GM23248 (cell line): ENCODE measurements at regions not wholly inside any gene's neighbourhood (a gene's known extent, or its start where the extent isn't known, plus 50 kb on each side); places are given as distances from the start of the nearest gene placed in this dataset.

Source experiments
- DNase-seq: peaks from one replicate; pipeline ENCODE4 v3.0.0-alpha.2; 2015
- H2AFZ ChIP-seq: fragments of 200-600 bp; sonication (generic); 2 replicates; pipeline ENCODE4 v1.6.1; 2016; ENCODE audit warnings: antibody characterized with exemption
- H3F3A ChIP-seq: fragments of 200-600 bp; sonication (generic); 2 replicates; pipeline ENCODE4 v1.6.1; 2016; ENCODE audit warnings: mild to moderate bottlenecking, antibody characterized with exemption, mixed run types; ENCODE audit not compliant: insufficient read depth
- H3K27ac ChIP-seq: fragments of 200-600 bp; sonication (generic); 2 replicates; pipeline ENCODE4 v1.5.1; 2016; ENCODE audit warnings: mild to moderate bottlenecking
- H3K27me3 ChIP-seq: fragments of 200-600 bp; sonication (generic); replicated peaks from 2 replicates; pipeline ENCODE4 v1.6.1; 2016; ENCODE audit warnings: mild to moderate bottlenecking; ENCODE audit not compliant: insufficient read depth
- H3K36me3 ChIP-seq: fragments of 200-600 bp; sonication (generic); 2 replicates; pipeline ENCODE4 v1.6.1; 2016; ENCODE audit warnings: low read depth, mild to moderate bottlenecking
- H3K4me1 ChIP-seq: fragments of 200-600 bp; sonication (generic); 2 replicates; pipeline ENCODE4 v1.6.1; 2016; ENCODE audit warnings: mild to moderate bottlenecking; ENCODE audit not compliant: insufficient read depth
- H3K4me2 ChIP-seq: fragments of 200-600 bp; sonication (generic); one replicate; pipeline ENCODE4 v1.6.1; 2016; ENCODE audit warnings: mild to moderate bottlenecking; ENCODE audit not compliant: unreplicated experiment
- H3K4me3 ChIP-seq: fragments of 200-600 bp; sonication (generic); 2 replicates; pipeline ENCODE4 v1.5.1; 2016; ENCODE audit warnings: mild to moderate bottlenecking
- H3K79me2 ChIP-seq: fragments of 200-600 bp; sonication (generic); 2 replicates; pipeline ENCODE4 v1.6.1; 2016; ENCODE audit warnings: mild to moderate bottlenecking; ENCODE audit not compliant: insufficient read depth
- H3K9ac ChIP-seq: fragments of 200-600 bp; sonication (generic); 2 replicates; pipeline ENCODE4 v1.6.1; 2016; ENCODE audit warnings: mild to moderate bottlenecking
- H3K9me2 ChIP-seq: fragments of 200-600 bp; sonication (generic); 2 replicates; pipeline ENCODE4 v1.6.1; 2016; ENCODE audit warnings: mixed run types, mild to moderate bottlenecking, moderate library complexity; ENCODE audit not compliant: insufficient read depth
- H3K9me3 ChIP-seq: fragments of 200-600 bp; sonication (generic); one replicate; pipeline ENCODE4 v1.6.1; 2017; ENCODE audit warnings: low read depth
- H4K20me1 ChIP-seq: fragments of 200-600 bp; sonication (generic); 2 replicates; pipeline ENCODE4 v1.6.0; 2016; ENCODE audit not compliant: insufficient read depth
- EZH2 ChIP-seq: fragments of 200-600 bp; sonication (generic); IDR thresholded peaks from 2 replicates; pipeline ENCODE4 v1.6.1; 2018; ENCODE audit warnings: antibody characterized with exemption, mild to moderate bottlenecking; ENCODE audit not compliant: insufficient read depth, poor library complexity, severe bottlenecking
- EZH2phosphoT487 ChIP-seq: fragments of 200-600 bp; sonication (generic); IDR thresholded peaks from 2 replicates; pipeline ENCODE4 v1.6.1; 2018; ENCODE audit warnings: antibody characterized with exemption, moderate library complexity, mild to moderate bottlenecking, low read depth; ENCODE audit not compliant: insufficient read depth
- WGBS, 2 experiments: methylation state at CpG; one replicate each; pipeline ENCODE4 v1.1.6; 2015 to 2017; ENCODE audit warnings: low lambda C conversion rate in 2 of 2, low coverage in 1 of 2; ENCODE audit errors: missing lambda C conversion rate in 2 of 2; 5-methylcytosine and 5-hydroxymethylcytosine counted together
- in situ Hi-C: fragments of 300-500 bp; cut with MboI; formaldehyde crosslinking; loops from 2 replicates; pipeline ENCODE4 v1.15.0; 2020

- H3K9me2 ChIP-seq: no peaks in the 10 kb centered on the region
Observed at GRCh38 chr6:17011985-17012384, 89.9 kb upstream of the STMND1 start.

DNA sequence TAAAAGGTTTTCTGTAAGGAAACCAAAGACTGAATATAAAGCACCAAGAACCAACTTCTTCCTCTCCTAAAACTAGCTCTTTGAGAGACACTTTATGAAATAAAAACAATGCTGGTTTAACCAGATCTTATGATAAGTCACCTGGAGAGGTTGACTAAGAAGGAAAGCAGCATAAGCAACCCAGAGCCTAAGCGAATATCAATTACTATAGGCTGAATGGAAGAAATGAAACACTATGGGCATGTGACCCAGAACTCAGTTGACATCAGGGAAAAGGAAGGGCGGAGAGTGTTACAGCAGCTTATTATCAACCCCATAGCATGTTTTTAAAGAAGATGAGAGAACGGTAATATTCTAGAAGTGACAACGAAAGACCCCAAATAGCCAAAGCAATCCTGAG lies 94.1 kb upstream of the STMND1 start:
- 80 to 84% methylated on average over 4 of the region's 4 CpGs for WGBS, 2 experiments
- no peaks in the 10 kb centered on the region for H4K20me1 ChIP-seq

More at GRCh38 chr6:17011985-17012384, 89.9 kb upstream of the STMND1 start:
- H3K36me3 ChIP-seq: no peaks in the 10 kb centered on the region
- H3K4me2 ChIP-seq: no peak overlapping the region
- no peak overlapping the region for H3K27ac ChIP-seq
- no peak overlapping the region for H3K4me3 ChIP-seq
- no peaks in the 10 kb centered on the region for H3K27me3 ChIP-seq
- in situ Hi-C loops: no loop called here
- H3K79me2 ChIP-seq: no peaks in the 10 kb centered on the region
- TF ChIP-seq EZH2phosphoT487 (no peak), EZH2 (no peak)
- peaks cover 24% of the 10 kb centered on the region for H3F3A ChIP-seq
- DNase-seq: no peak
- no peaks in the 10 kb centered on the region for H4K20me1 ChIP-seq
- WGBS, 2 experiments: 92 to 95% methylated on average over 5 of the region's 5 CpGs
- no peak overlapping the region for H2AFZ ChIP-seq
- peaks cover 26% of the 10 kb centered on the region for H3K4me1 ChIP-seq
- no peak overlapping the region for H3K9ac ChIP-seq
- H3K9me3 ChIP-seq: no peaks in the 10 kb centered on the region

DNA sequence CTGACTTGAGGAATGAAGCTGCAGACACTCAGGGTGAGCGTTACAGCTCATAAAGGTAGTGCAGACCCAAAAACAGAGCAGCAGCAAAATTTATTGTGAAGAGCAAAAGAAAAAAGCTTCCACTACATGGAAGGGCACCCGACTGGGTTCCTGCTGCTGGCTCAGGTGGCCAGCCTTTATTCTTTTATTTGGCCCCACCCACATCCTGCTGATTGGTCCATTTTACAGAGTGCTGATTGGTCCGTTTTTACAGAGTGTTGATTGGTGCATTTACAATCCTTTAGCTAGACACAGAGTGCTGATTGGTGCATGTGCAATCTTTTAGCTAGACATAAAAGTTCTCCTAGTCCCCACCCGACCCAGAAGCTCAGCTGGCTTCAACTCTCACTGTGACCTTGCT lies 95.3 kb upstream of the STMND1 start:
- no peaks in the 10 kb centered on the region for H4K20me1 ChIP-seq
- 66 to 73% methylated on average over 4 of the region's 4 CpGs for WGBS, 2 experiments
- H3K36me3 ChIP-seq: no peaks in the 10 kb centered on the region
- TF ChIP-seq EZH2phosphoT487 (no peak), EZH2 (no peak)
- no peaks in the 10 kb centered on the region for H3K27me3 ChIP-seq
- in situ Hi-C loops: no loop called here
- H3K79me2 ChIP-seq: no peaks in the 10 kb centered on the region
- no peak overlapping the region for H3K27ac ChIP-seq
- DNase-seq: no peak
- no peak overlapping the region for H3K4me3 ChIP-seq
- no peak overlapping the region for H2AFZ ChIP-seq
- no peaks in the 10 kb centered on the region for H3K9me3 ChIP-seq
- H3K4me2 ChIP-seq: no peak overlapping the region
- H3K9me2 ChIP-seq: no peaks in the 10 kb centered on the region
- no peak overlapping the region for H3K9ac ChIP-seq
- H3F3A ChIP-seq: peaks cover 20% of the 10 kb centered on the region; the same call in 1 of the 2 replicates
- peaks cover 8% of the 10 kb centered on the region for H3K4me1 ChIP-seq

More for the DNA sequence above, 94.1 kb upstream of the STMND1 start:
- Histone ChIP-seq H3K4me3 (no peak overlapping the region), H3K9me2 (no peaks in the 10 kb centered on the region), H3K27ac (no peak overlapping the region), H3K4me1 (peaks cover 10% of the 10 kb centered on the region), H3K9me3 (no peaks in the 10 kb centered on the region), H3F3A (peaks cover 20% of the 10 kb centered on the region; the same call in 1 of the 2 replicates), H2AFZ (no peak overlapping the region), H3K36me3 (no peaks in the 10 kb centered on the region), H3K4me2 (no peak overlapping the region), H3K9ac (no peak overlapping the region), H3K27me3 (no peaks in the 10 kb centered on the region), H3K79me2 (no peaks in the 10 kb centered on the region)
- no peak for TF ChIP-seq EZH2phosphoT487
- TF ChIP-seq EZH2: no peak
- no peak for DNase-seq
- in situ Hi-C loops: no loop called here

DNA sequence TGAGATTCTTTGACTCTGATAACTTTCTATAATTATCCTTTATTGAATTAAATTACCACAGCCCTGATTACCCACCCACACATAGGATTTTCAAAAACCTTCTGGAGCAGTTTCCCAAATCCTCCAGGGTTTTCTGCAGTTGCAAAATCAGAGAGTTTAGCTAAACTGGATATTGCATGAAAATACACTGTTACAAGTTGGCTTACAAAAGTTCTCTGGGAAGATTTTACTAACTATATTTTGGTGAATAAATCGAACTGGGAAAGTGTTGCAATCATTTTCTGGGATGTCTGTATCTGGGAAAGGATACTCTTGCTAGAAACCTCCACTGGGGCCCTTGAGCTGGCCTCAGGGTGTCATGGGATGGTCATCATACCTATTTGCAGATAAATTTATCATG lies 97.6 kb upstream of the STMND1 start:
- H3K4me2 ChIP-seq: no peak overlapping the region

DNA sequence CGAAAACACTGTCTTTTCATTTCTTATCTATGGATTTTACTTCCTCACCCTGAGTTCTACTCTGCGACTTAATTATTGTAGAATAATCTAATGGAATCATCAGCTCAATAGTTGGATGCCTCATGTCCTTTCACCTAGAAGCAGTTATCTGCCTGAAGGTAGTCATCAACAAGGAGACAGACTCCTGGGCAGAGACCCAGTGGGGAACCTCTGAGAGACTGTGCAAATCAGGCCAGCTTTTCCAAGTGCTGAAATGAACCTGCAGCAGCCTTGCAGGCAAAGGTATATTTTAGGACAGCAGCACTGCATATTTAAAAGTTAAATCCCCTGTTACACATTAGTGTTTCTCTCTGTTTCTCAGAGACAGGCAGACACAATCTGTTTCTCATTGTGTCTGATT lies 99.7 kb upstream of the STMND1 start:
- H3F3A ChIP-seq: peaks cover 27% of the 10 kb centered on the region
- no peak overlapping the region for H3K4me3 ChIP-seq
- H3K27me3 ChIP-seq: no peaks in the 10 kb centered on the region
- no peak overlapping the region for H2AFZ ChIP-seq
- no peaks in the 10 kb centered on the region for H3K9me2 ChIP-seq
- H3K4me2 ChIP-seq: no peak overlapping the region
- H3K4me1 ChIP-seq: peaks cover 29% of the 10 kb centered on the region
- H3K9me3 ChIP-seq: no peaks in the 10 kb centered on the region
- H3K27ac ChIP-seq: no peak overlapping the region
- WGBS, 2 experiments: 84 to 87% methylated on average over 2 of the region's 2 CpGs
- H4K20me1 ChIP-seq: no peaks in the 10 kb centered on the region
- no peaks in the 10 kb centered on the region for H3K36me3 ChIP-seq
- no peaks in the 10 kb centered on the region for H3K79me2 ChIP-seq
- H3K9ac ChIP-seq: no peak overlapping the region
- TF ChIP-seq EZH2 (no peak), EZH2phosphoT487 (no peak)
- DNase-seq: peak; percentile 39
- in situ Hi-C loops: no loop called here

More for the DNA sequence above, 97.6 kb upstream of the STMND1 start:
- Histone ChIP-seq H3K4me1 (peaks cover 23% of the 10 kb centered on the region), H3K9ac (no peak overlapping the region), H3K27me3 (no peaks in the 10 kb centered on the region), H3K27ac (no peak overlapping the region), H3K9me3 (no peaks in the 10 kb centered on the region), H3F3A (peaks cover 21% of the 10 kb centered on the region), H3K79me2 (no peaks in the 10 kb centered on the region), H4K20me1 (no peaks in the 10 kb centered on the region), H3K36me3 (no peaks in the 10 kb centered on the region), H2AFZ (no peak overlapping the region), H3K4me3 (no peak overlapping the region), H3K9me2 (no peaks in the 10 kb centered on the region)
- in situ Hi-C loops: no loop called here
- 2 to 8% methylated on average over 1 of the region's 1 CpG for WGBS, 2 experiments
- DNase-seq: peak; percentile 20
- no peak for TF ChIP-seq EZH2phosphoT487
- TF ChIP-seq EZH2: no peak
